ENCODE measurements at regions not wholly inside any gene's neighbourhood (a gene's known extent, or its start where the extent isn't known, plus 50 kb on each side); places are given as distances from the start of the nearest gene placed in this dataset.

DNA sequence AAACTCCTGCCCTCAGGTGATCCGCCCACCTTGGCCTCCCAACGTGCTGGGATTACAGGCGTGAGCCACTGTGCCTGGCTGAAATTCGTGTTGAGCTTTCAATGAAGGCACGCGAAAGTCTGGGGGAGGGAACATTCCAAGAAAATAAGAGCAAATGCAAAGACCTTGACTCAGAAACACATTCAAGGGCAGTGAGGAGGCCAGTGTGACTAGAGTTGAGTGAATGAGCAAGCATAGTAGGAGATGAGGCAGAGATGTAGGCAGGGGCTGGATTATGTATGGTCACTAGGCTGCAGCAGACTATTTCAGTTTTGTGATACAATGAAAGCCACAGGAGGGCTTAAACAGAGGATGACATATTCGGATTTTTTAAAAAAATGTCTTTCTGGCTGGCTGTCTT lies 67.0 kb downstream of the SCN11A start:
- no peaks in the 10 kb centered on the region for H3K36me3 ChIP-seq
- H3K9me3 ChIP-seq = no peaks in the 10 kb centered on the region
- H3K4me1 ChIP-seq = no peaks in the 10 kb centered on the region
- DNase-seq = no peak
- H3K27ac ChIP-seq = no peak overlapping the region
- no peak for TF ChIP-seq POLR2A (IDR thresholded peaks at IDR 0.05)
- no peak overlapping the region for H3K4me3 ChIP-seq
- no peaks in the 10 kb centered on the region for H3K27me3 ChIP-seq

DNA sequence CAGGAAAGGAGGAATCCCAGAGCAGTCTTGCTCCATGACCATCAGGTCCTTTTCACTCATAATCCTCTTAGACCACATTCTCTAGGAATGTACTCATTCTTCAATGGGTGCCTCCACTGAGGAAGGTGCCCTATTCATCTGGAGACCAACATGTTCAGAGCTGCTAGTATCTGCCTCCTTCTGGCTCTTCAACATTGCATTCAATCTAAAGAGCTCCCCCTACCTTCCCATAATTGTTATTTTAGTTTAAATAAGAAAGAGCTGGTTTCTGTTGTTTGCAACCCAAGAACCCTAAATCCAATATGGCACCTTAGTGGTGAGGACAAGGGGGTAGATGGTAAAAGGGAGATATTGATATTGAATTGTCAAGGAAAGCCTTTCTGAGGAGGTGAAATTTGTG lies 67.6 kb downstream of the SCN11A start:
- TF ChIP-seq POLR2A (IDR thresholded peaks at IDR 0.05) (no peak), CTCF (IDR thresholded peaks at IDR 0.05) (no peak)
- no peaks in the 10 kb centered on the region for H3K27me3 ChIP-seq

GRCh38 chr3:38980938-38981337 lies 70.8 kb downstream of the SCN11A start:
- Histone ChIP-seq H3K4me3 (no peak overlapping the region), H3K9me3 (no peaks in the 10 kb centered on the region), H3K27ac (no peak overlapping the region), H3K27me3 (no peaks in the 10 kb centered on the region), H3K4me1 (no peaks in the 10 kb centered on the region), H3K36me3 (no peaks in the 10 kb centered on the region)
- TF ChIP-seq CTCF (IDR thresholded peaks at IDR 0.05) = no peak
- no peak for TF ChIP-seq POLR2A (IDR thresholded peaks at IDR 0.05)
- DNase-seq = no peak

More for the DNA sequence above, 67.6 kb downstream of the SCN11A start:
- Histone ChIP-seq H3K27ac (no peak overlapping the region), H3K9me3 (no peaks in the 10 kb centered on the region), H3K4me3 (no peak overlapping the region), H3K4me1 (no peaks in the 10 kb centered on the region), H3K36me3 (no peaks in the 10 kb centered on the region)
- DNase-seq = no peak

DNA sequence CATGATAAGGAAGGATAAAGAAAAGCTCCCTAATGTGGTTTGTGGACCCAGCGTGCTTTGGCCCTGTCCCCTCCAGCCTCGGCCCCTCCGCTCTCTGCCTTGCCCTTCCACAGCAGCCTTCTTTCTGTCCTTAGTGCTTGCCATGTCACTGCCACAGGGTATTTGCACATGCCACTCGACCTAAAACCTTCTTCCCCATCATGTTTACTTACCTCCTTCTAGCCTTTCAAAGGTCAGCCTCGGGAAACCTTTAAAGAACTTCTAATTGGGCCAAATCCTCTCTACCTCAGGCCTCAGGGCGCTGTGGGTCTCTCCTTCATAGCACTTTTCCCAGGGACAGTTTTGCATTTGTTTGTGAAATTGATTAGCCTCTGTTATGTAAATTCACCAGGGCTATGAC lies 73.0 kb downstream of the SCN11A start:
- TF ChIP-seq POLR2A (IDR thresholded peaks at IDR 0.05) = no peak
- TF ChIP-seq CTCF (IDR thresholded peaks at IDR 0.05) = no peak
- no peak for DNase-seq
- Histone ChIP-seq H3K36me3 (no peaks in the 10 kb centered on the region), H3K9me3 (no peaks in the 10 kb centered on the region), H3K4me3 (no peak overlapping the region), H3K4me1 (no peaks in the 10 kb centered on the region), H3K27me3 (no peaks in the 10 kb centered on the region), H3K27ac (no peak overlapping the region)

DNA sequence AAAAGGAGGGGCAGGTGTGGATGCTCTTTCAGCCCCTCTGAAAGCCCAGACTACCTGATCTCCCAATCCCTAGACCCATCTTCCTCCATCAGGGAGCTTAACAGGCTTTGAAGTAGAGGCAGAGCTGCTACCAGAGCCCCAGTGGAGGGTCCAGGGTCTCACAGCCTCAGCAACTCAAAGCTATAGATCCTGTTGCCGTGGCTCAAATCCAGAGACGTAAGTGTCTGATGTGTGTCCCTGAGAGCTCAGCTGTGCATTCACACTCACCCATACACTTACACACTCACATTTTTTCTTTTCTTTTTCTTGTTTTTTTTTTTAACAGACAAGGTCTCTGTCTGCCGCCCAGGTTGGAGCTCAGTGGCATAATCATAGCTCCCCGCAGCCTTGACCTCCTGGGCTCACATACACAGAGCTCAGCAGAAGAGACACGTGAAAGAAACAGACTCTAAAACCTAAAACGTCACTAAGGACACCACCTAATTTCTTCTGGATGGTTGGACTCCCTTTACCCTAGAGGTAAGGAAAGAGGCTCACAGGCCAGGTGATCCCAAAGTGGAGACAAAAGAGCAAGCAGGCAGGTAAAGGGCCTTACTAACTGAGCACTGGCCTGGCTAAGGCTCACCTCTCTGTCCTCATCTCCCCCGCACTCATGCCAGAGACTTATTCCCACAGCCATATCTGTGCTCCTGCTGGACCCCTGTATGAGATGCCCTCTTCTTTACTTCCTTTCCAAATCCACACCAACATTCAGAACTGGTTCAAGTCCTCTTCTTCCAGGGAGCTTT lies 80.7 kb downstream of the SCN11A start:
- Histone ChIP-seq H3K4me1 (no peaks in the 10 kb centered on the region), H3K27ac (no peak overlapping the region), H3K4me3 (no peak overlapping the region), H3K36me3 (no peaks in the 10 kb centered on the region), H3K9me3 (no peaks in the 10 kb centered on the region), H3K27me3 (no peaks in the 10 kb centered on the region)
- TF ChIP-seq CTCF (IDR thresholded peaks at IDR 0.05) = no peak
- no peak for TF ChIP-seq POLR2A (IDR thresholded peaks at IDR 0.05)
- no peak for DNase-seq

- Histone ChIP-seq H3K4me3 (no peak overlapping the region), H3K27me3 (no peaks in the 10 kb centered on the region)
- TF ChIP-seq POLR2A (IDR thresholded peaks at IDR 0.05) (no peak), CTCF (IDR thresholded peaks at IDR 0.05) (no peak)
Observed at GRCh38 chr3:38969317-38970235, 82.2 kb downstream of the SCN11A start.

More at GRCh38 chr3:38969317-38970235, 82.2 kb downstream of the SCN11A start:
- DNase-seq = no peak
- Histone ChIP-seq H3K36me3 (no peaks in the 10 kb centered on the region), H3K27ac (no peak overlapping the region), H3K9me3 (no peaks in the 10 kb centered on the region), H3K4me1 (no peaks in the 10 kb centered on the region)
